ENCODE measurements at regions not wholly inside any gene's neighbourhood (a gene's known extent, or its start where the extent isn't known, plus 50 kb on each side); places are given as distances from the start of the nearest gene placed in this dataset.

DNA sequence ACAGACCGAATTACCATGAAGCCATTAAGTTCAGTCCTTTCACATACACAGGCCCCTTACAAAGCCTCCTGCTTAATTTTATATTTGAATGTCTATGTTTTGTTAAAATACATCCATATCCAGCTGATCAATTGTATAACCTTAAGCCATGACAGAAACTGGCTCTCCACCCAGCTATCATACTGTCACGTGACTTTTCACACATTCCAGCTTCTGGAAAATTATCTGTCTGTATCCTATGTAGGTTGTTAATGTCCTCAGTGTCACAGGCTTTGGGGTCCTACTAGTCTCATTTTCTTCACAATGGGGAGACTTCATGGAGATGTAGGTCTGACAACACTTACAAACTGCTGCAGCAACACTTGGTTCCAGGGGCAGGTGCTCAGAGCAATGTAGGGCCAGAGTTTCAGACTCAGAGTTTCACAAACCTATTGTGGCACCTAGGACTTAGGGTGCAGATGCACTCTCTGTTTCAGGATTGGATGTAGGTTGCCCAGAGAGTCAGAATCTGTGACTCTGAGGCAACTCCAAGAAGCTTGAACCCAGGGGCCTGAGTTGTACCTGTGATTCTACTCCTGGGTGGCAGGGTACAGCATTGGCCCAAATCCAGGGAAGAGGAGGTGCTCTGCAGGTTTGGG, 69.6 kb upstream of the PCDH20 start:
- no peaks in the 10 kb centered on the region for H3K36me3 ChIP-seq (ENCODE audit: insufficient read depth, low read length)
- no peaks in the 10 kb centered on the region for H3K79me2 ChIP-seq (ENCODE audit: control insufficient read depth, insufficient read depth, low read length, unreplicated experiment)
- no peak overlapping the region for H3K4me3 ChIP-seq (ENCODE audit: low read depth, low read length)
- no peak overlapping the region for H3K27ac ChIP-seq (ENCODE audit: low read depth, low read length)
- no peak overlapping the region for H2AFZ ChIP-seq (ENCODE audit: low read length, unreplicated experiment)
- H3K27me3 ChIP-seq (ENCODE audit: insufficient read depth, low read length): no peaks in the 10 kb centered on the region
- H3K4me1 ChIP-seq (ENCODE audit: control insufficient read depth, insufficient read depth, low read length, unreplicated experiment): no peaks in the 10 kb centered on the region

DNA sequence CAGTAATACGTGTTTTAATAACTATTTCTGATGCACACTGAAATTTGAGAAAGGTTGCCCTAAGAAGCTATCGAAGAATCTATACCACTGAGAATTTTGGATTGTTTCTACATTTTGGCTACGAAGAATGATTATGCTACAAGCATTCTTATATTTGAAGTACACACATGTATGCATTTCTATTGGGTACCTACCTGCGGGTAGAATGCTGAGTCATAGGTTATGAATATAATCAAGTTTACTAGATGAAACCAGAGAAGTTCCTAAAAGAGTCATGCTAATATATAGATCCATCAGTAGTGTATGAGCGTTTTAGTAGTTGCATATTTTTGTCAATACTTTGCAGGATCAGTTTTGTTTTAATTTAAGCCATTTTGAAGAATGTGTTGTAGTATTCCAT, 62.0 kb upstream of the PCDH20 start:
- Histone ChIP-seq H3K4me3 (ENCODE audit: low read depth, low read length) (no peak overlapping the region), H3K79me2 (ENCODE audit: control insufficient read depth, insufficient read depth, low read length, unreplicated experiment) (no peaks in the 10 kb centered on the region), H3K27me3 (ENCODE audit: insufficient read depth, low read length) (no peaks in the 10 kb centered on the region), H3K4me1 (ENCODE audit: control insufficient read depth, insufficient read depth, low read length, unreplicated experiment) (no peaks in the 10 kb centered on the region), H2AFZ (ENCODE audit: low read length, unreplicated experiment) (no peak overlapping the region), H3K27ac (ENCODE audit: low read depth, low read length) (no peak overlapping the region), H3K36me3 (ENCODE audit: insufficient read depth, low read length) (no peaks in the 10 kb centered on the region)

DNA sequence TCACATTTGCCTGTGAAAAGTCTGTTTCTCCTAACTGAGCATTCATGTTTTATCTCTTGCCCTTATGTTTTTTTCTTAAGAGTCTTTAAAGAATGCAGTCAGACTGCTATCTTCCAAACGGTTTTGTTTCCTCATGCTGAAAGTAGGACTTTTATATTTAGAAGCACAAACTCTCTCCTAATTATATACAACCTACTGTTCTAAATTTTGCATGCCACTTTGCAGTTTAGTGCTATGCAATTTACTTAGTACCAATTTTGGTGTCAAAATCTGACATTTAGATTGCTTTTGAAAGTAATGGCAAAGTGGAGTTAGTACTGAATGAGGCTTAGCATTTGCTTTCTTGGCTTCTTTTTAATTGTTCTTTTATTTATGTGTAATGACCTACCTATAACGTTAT, 55.1 kb upstream of the PCDH20 start:
- H3K4me3 ChIP-seq (ENCODE audit: low read depth, low read length): no peak overlapping the region
- H3K36me3 ChIP-seq (ENCODE audit: insufficient read depth, low read length): no peaks in the 10 kb centered on the region
- no peak overlapping the region for H3K27ac ChIP-seq (ENCODE audit: low read depth, low read length)
- H3K79me2 ChIP-seq (ENCODE audit: control insufficient read depth, insufficient read depth, low read length, unreplicated experiment): no peaks in the 10 kb centered on the region
- no peaks in the 10 kb centered on the region for H3K4me1 ChIP-seq (ENCODE audit: control insufficient read depth, insufficient read depth, low read length, unreplicated experiment)
- H2AFZ ChIP-seq (ENCODE audit: low read length, unreplicated experiment): no peak overlapping the region
- no peaks in the 10 kb centered on the region for H3K27me3 ChIP-seq (ENCODE audit: insufficient read depth, low read length)

DNA sequence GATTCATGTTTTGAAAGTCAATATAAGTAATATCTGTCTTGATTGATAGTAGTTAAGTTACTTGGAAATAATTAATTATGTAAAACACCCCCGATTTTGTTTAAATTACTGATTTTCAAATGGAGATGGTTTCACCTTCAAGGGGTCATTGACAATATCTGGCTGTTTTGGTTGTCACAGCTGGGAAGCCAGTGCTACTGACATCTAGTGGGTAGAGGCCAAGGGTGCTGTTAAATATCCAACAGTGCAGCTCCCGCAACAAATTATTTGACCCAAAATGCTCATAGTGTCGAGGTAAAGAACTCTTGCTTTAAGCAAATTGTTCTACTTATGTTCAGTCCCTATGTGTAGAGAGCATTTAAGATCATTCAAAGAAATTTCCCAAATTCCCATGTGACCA, 50.6 kb upstream of the PCDH20 start:
- no peaks in the 10 kb centered on the region for H3K4me1 ChIP-seq (ENCODE audit: control insufficient read depth, insufficient read depth, low read length, unreplicated experiment)
- no peaks in the 10 kb centered on the region for H3K79me2 ChIP-seq (ENCODE audit: control insufficient read depth, insufficient read depth, low read length, unreplicated experiment)
- no peak overlapping the region for H2AFZ ChIP-seq (ENCODE audit: low read length, unreplicated experiment)
- no peak overlapping the region for H3K27ac ChIP-seq (ENCODE audit: low read depth, low read length)
- no peak overlapping the region for H3K4me3 ChIP-seq (ENCODE audit: low read depth, low read length)
- no peaks in the 10 kb centered on the region for H3K36me3 ChIP-seq (ENCODE audit: insufficient read depth, low read length)
- H3K27me3 ChIP-seq (ENCODE audit: insufficient read depth, low read length): no peaks in the 10 kb centered on the region

All from ACC112 (cell line).